Neural cell (in vitro differentiated cells): ENCODE measurements at regions not wholly inside any gene's neighbourhood (a gene's known extent, or its start where the extent isn't known, plus 50 kb on each side); places are given as distances from the start of the nearest gene placed in this dataset.

Experiments used
- H2AFZ ChIP-seq: fragments of 200-600, 300-800 bp; sonication (generic), shearing (Covaris generic); 2 replicates; pipeline ENCODE4 v1.6.0; 2014; ENCODE audit warnings: low read depth, mild to moderate bottlenecking, antibody characterized with exemption, low read length, moderate library complexity
- H3F3A ChIP-seq: fragments of 200-600 bp; shearing (Covaris generic); 2 replicates; pipeline ENCODE4 v1.6.1; 2016; ENCODE audit warnings: mild to moderate bottlenecking, moderate library complexity, mixed read lengths, antibody characterized with exemption, low read length; ENCODE audit not compliant: insufficient read depth, poor library complexity, severe bottlenecking
- H3K27ac ChIP-seq: fragments of 200-600, 300-800 bp; sonication (generic), shearing (Covaris generic); 2 replicates; pipeline ENCODE4 v1.5.1; 2014; ENCODE audit warnings: mild to moderate bottlenecking, low read length, moderate library complexity
- H3K27me3 ChIP-seq: fragments of 300-800, 200-600 bp; sonication (generic), shearing (Covaris generic); 2 replicates; pipeline ENCODE4 v1.6.0; 2014; ENCODE audit warnings: mild to moderate bottlenecking, low read depth, low read length, moderate library complexity; ENCODE audit not compliant: insufficient read depth
- H3K36me3 ChIP-seq: fragments of 300-800, 200-600 bp; sonication (generic), shearing (Covaris generic); 2 replicates; pipeline ENCODE4 v1.5.1; 2014; ENCODE audit warnings: mild to moderate bottlenecking, antibody characterized with exemption, low read length, moderate library complexity; ENCODE audit not compliant: insufficient read depth
- H3K4me2 ChIP-seq: fragments of 300-800, 200-600 bp; sonication (generic), shearing (Covaris generic); 2 replicates; pipeline ENCODE4 v1.6.0; 2014; ENCODE audit warnings: mild to moderate bottlenecking, low read length
- H3K4me3 ChIP-seq: fragments of 300-800, 200-600 bp; sonication (generic), shearing (Covaris generic); 2 replicates; pipeline ENCODE4 v1.5.1; 2014; ENCODE audit warnings: mild to moderate bottlenecking, low read length, moderate library complexity
- H3K79me2 ChIP-seq: fragments of 200-600 bp; shearing (Covaris generic); replicated peaks from 2 replicates; pipeline ENCODE4 v1.6.0; 2014; ENCODE audit warnings: mild to moderate bottlenecking, low read length, moderate library complexity; ENCODE audit not compliant: insufficient read depth
- H3K9ac ChIP-seq: fragments of 300-800, 200-600 bp; sonication (generic), shearing (Covaris generic); 2 replicates; pipeline ENCODE4 v1.6.1; 2016; ENCODE audit warnings: mild to moderate bottlenecking, low read length, mixed read lengths
- H3K9me2 ChIP-seq: fragments of 200-600 bp; shearing (Covaris generic); 2 replicates; pipeline ENCODE4 v1.6.1; 2016; ENCODE audit warnings: mild to moderate bottlenecking, low read length, mixed read lengths; ENCODE audit not compliant: insufficient read depth
- H3K9me3 ChIP-seq: fragments of 200-600, 300-800 bp; sonication (generic), shearing (Covaris generic); 2 replicates; pipeline ENCODE4 v1.6.1; 2016; ENCODE audit warnings: mild to moderate bottlenecking, mixed run types, low read length, moderate library complexity, mixed read lengths
- H4K20me1 ChIP-seq: fragments of 200-600 bp; shearing (Covaris generic); 2 replicates; pipeline ENCODE4 v1.6.1; 2016; ENCODE audit warnings: mild to moderate bottlenecking, mixed run types; ENCODE audit not compliant: insufficient read depth
- CTCF ChIP-seq: fragments of 450-650 bp; IDR thresholded peaks from 2 replicates; pipeline ENCODE4 v1.5.1; 2014; ENCODE audit warnings: antibody characterized with exemption, mild to moderate bottlenecking, moderate library complexity; ENCODE audit not compliant: poor library complexity, severe bottlenecking
- MXI1 ChIP-seq: fragments of 450-650 bp; conservative IDR thresholded peaks from 2 replicates; pipeline ENCODE4 v1.6.1; 2014; ENCODE audit warnings: antibody characterized with exemption, mild to moderate bottlenecking; ENCODE audit not compliant: poor library complexity, severe bottlenecking
- POLR2AphosphoS5 ChIP-seq: IDR thresholded peaks from 2 replicates; pipeline ENCODE4 v1.6.1; 2012
- RAD21 ChIP-seq: fragments of 450-650 bp; conservative IDR thresholded peaks from 2 replicates; pipeline ENCODE4 v1.6.1; 2014; ENCODE audit warnings: antibody characterized with exemption, mild to moderate bottlenecking, moderate library complexity
- REST ChIP-seq: IDR thresholded peaks from 2 replicates; pipeline ENCODE4 v1.6.1; 2012; ENCODE audit warnings: borderline replicate concordance
- SMC3 ChIP-seq: fragments of 450-650 bp; conservative IDR thresholded peaks from 2 replicates; pipeline ENCODE4 v1.6.1; 2014; ENCODE audit warnings: antibody characterized with exemption, mild to moderate bottlenecking, moderate library complexity; ENCODE audit not compliant: poor library complexity
- TAF1 ChIP-seq: IDR thresholded peaks from 2 replicates; pipeline ENCODE4 v1.6.1; 2012; ENCODE audit warnings: low read depth

GRCh38 chr11:91796999-91797398, 427.6 kb upstream of the FAT3 start:
- no peaks in the 10 kb centered on the region for H3F3A ChIP-seq
- no peaks in the 10 kb centered on the region for H3K9me3 ChIP-seq

GRCh38 chr11:91795139-91795887, 429.3 kb upstream of the FAT3 start:
- no peak overlapping the region for H2AFZ ChIP-seq
- H3K4me2 ChIP-seq = no peak overlapping the region
- no peak overlapping the region for H3K4me3 ChIP-seq
- H3K9me2 ChIP-seq = no peaks in the 10 kb centered on the region
- no peaks in the 10 kb centered on the region for H3K36me3 ChIP-seq
- H3F3A ChIP-seq = no peaks in the 10 kb centered on the region
- no peaks in the 10 kb centered on the region for H3K79me2 ChIP-seq
- H3K27me3 ChIP-seq = no peaks in the 10 kb centered on the region
- no peak overlapping the region for H3K27ac ChIP-seq
- H3K9me3 ChIP-seq = no peaks in the 10 kb centered on the region
- no peaks in the 10 kb centered on the region for H4K20me1 ChIP-seq
- no peak overlapping the region for H3K9ac ChIP-seq
- TF ChIP-seq MXI1 (no peak), TAF1 (no peak), SMC3 (no peak), CTCF (no peak), POLR2AphosphoS5 (no peak)

More at GRCh38 chr11:91796999-91797398, 427.6 kb upstream of the FAT3 start:
- no peaks in the 10 kb centered on the region for H4K20me1 ChIP-seq
- no peaks in the 10 kb centered on the region for H3K79me2 ChIP-seq
- no peaks in the 10 kb centered on the region for H3K9me2 ChIP-seq
- no peaks in the 10 kb centered on the region for H3K27me3 ChIP-seq
- H3K36me3 ChIP-seq = no peaks in the 10 kb centered on the region
- no peak overlapping the region for H3K4me3 ChIP-seq
- H3K9ac ChIP-seq = no peak overlapping the region
- no peak overlapping the region for H3K4me2 ChIP-seq
- no peak overlapping the region for H3K27ac ChIP-seq
- H2AFZ ChIP-seq = no peak overlapping the region
- TF ChIP-seq POLR2AphosphoS5 (no peak), RAD21 (no peak), SMC3 (no peak), REST (no peak), CTCF (no peak)
